GM18519 (cell line): ENCODE measurements at regions not wholly inside any gene's neighbourhood (a gene's known extent, or its start where the extent isn't known, plus 50 kb on each side); places are given as distances from the start of the nearest gene placed in this dataset.
"Not testable (repeated sequence)": the region's sequence is repeated elsewhere in the genome, so short reads cannot be mapped to it uniquely, and the experiment has no call there.

Experiments
- ATAC-seq: cut with Tn5 transposase; IDR thresholded peaks from one replicate; pipeline ENCODE4 v1.9.1; 2021; ENCODE audit warnings: mild to moderate bottlenecking, moderate library complexity; ENCODE audit not compliant: unreplicated experiment, low FRiP score

GRCh38 chr1:157410457-157410856 is 141.9 kb downstream of the FCRL5 start:
- no peak for ATAC-seq

GRCh38 chr1:157409927-157410326 is 142.4 kb downstream of the FCRL5 start:
- no peak for ATAC-seq

- ATAC-seq: no peak
Measured at GRCh38 chr1:157407917-157408525, 144.3 kb downstream of the FCRL5 start.

- no peak for ATAC-seq
Measured at GRCh38 chr1:157407367-157407766, 144.9 kb downstream of the FCRL5 start.

- no peak for ATAC-seq
Measured at GRCh38 chr1:157405662-157406061, 146.7 kb downstream of the FCRL5 start.

- no peak for ATAC-seq
Measured at GRCh38 chr1:157404614-157405013, 147.7 kb downstream of the FCRL5 start.

- ATAC-seq: no peak
Measured at GRCh38 chr1:157404063-157404501, 148.2 kb downstream of the FCRL5 start.

- no peak for ATAC-seq
Measured at GRCh38 chr1:157403608-157404007, 148.7 kb downstream of the FCRL5 start.

GRCh38 chr1:157403203-157403602 is 149.1 kb downstream of the FCRL5 start:
- peak; percentile 77 for ATAC-seq

GRCh38 chr1:157400766-157401165 is 151.5 kb downstream of the FCRL5 start:
- no peak for ATAC-seq

- no peak for ATAC-seq
Measured at GRCh38 chr1:157399984-157400382, 152.3 kb downstream of the FCRL5 start.

GRCh38 chr1:157399343-157399983 is 152.9 kb downstream of the FCRL5 start:
- ATAC-seq: no peak

- ATAC-seq: no peak
Measured at GRCh38 chr1:157390651-157391050, 161.7 kb downstream of the FCRL5 start.

- ATAC-seq: no peak
Measured at GRCh38 chr1:157388057-157388456, 164.3 kb downstream of the FCRL5 start.

- ATAC-seq: no peak
Measured at GRCh38 chr1:157384258-157384657, 168.1 kb downstream of the FCRL5 start.

- no peak for ATAC-seq
Measured at GRCh38 chr1:157382351-157382750, 170.0 kb downstream of the FCRL5 start.

- no peak for ATAC-seq
Measured at GRCh38 chr1:157380523-157380922, 171.8 kb downstream of the FCRL5 start.

GRCh38 chr1:157377280-157377713 is 175.0 kb downstream of the FCRL5 start:
- not testable (repeated sequence) for ATAC-seq

- ATAC-seq: no peak
Measured at GRCh38 chr1:157376681-157377080, 175.6 kb downstream of the FCRL5 start.

GRCh38 chr1:157372311-157372710 is 180.0 kb downstream of the FCRL5 start:
- ATAC-seq: not testable (repeated sequence)

GRCh38 chr1:157371826-157372225 is 180.5 kb downstream of the FCRL5 start:
- no peak for ATAC-seq

GRCh38 chr1:157371221-157371620 is 181.1 kb downstream of the FCRL5 start:
- ATAC-seq: no peak
